ENCODE measurements at regions not wholly inside any gene's neighbourhood (a gene's known extent, or its start where the extent isn't known, plus 50 kb on each side); places are given as distances from the start of the nearest gene placed in this dataset.

DNA sequence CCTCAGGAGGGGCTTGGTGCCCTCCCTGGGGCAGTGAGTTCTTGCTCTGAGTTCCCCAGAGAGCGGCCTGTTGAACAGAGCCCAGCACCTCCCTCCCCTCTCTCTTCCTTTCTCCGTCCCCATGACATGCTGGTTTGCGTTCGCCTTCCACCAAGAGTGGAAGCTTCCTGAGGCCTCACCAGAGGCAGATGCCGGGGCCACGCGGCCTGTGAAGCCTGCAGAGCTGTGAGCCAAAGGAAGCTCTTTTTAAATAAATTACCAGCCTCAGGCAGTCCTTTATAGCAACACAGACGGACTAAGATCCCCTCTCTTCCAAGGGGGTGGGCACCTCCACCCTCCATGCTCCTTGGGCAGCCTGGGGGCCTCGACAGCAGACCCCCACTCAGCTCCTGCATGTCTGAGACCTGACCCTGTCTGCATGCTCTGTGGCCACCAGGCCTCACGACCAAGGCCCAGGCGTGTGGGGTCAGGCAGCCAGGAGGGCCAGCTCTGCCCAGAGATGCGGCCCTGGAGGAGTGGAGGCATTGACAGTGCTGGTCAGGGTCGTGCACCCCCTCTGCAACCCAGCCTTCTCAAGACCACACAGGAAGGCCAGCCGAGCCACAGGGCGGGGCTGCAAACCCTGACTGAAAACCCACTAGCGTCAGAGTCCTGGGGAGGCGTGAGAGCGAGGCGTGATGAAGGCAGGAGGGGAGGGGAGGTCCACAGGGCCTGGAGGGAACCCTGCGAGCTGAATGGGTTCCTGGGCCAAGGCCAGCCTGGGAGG, 54.6 kb upstream of the ADGRA1 start:
- Mint-ChIP-seq H3K27me3 (ENCODE audit: low read depth) (peaks cover 11% of the 10 kb centered on the region), H3K4me3 (no peak overlapping the region), H3K36me3 (no peaks in the 10 kb centered on the region), H3K9me3 (no peaks in the 10 kb centered on the region), H3K27ac (no peak overlapping the region), H3K4me1 (peaks cover 11% of the 10 kb centered on the region)
- DNase-seq (ENCODE audit: low spot score): no peak
- no peak for ATAC-seq
- TF ChIP-seq, protein P1, sequence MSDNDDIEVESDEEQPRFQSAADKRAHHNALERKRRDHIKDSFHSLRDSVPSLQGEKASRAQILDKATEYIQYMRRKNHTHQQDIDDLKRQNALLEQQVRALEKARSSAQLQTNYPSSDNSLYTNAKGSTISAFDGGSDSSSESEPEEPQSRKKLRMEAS (CRISPR knock-in tag; IDR thresholded peaks at IDR 0.05): no peak
- TF ChIP-seq, protein P2, sequence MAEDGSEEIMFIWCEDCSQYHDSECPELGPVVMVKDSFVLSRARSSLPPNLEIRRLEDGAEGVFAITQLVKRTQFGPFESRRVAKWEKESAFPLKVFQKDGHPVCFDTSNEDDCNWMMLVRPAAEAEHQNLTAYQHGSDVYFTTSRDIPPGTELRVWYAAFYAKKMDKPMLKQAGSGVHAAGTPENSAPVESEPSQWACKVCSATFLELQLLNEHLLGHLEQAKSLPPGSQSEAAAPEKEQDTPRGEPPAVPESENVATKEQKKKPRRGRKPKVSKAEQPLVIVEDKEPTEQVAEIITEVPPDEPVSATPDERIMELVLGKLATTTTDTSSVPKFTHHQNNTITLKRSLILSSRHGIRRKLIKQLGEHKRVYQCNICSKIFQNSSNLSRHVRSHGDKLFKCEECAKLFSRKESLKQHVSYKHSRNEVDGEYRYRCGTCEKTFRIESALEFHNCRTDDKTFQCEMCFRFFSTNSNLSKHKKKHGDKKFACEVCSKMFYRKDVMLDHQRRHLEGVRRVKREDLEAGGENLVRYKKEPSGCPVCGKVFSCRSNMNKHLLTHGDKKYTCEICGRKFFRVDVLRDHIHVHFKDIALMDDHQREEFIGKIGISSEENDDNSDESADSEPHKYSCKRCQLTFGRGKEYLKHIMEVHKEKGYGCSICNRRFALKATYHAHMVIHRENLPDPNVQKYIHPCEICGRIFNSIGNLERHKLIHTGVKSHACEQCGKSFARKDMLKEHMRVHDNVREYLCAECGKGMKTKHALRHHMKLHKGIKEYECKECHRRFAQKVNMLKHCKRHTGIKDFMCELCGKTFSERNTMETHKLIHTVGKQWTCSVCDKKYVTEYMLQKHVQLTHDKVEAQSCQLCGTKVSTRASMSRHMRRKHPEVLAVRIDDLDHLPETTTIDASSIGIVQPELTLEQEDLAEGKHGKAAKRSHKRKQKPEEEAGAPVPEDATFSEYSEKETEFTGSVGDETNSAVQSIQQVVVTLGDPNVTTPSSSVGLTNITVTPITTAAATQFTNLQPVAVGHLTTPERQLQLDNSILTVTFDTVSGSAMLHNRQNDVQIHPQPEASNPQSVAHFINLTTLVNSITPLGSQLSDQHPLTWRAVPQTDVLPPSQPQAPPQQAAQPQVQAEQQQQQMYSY (CRISPR knock-in tag; IDR thresholded peaks at IDR 0.05): no peak
- TF ChIP-seq KAT7 (CRISPR knock-in tag; IDR thresholded peaks at IDR 0.05; ENCODE audit: borderline replicate concordance): no peak
- TF ChIP-seq, protein P3, sequence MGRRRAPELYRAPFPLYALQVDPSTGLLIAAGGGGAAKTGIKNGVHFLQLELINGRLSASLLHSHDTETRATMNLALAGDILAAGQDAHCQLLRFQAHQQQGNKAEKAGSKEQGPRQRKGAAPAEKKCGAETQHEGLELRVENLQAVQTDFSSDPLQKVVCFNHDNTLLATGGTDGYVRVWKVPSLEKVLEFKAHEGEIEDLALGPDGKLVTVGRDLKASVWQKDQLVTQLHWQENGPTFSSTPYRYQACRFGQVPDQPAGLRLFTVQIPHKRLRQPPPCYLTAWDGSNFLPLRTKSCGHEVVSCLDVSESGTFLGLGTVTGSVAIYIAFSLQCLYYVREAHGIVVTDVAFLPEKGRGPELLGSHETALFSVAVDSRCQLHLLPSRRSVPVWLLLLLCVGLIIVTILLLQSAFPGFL (CRISPR knock-in tag; IDR thresholded peaks at IDR 0.05; ENCODE audit: borderline replicate concordance): no peak
- no peak for TF ChIP-seq IRF2 (CRISPR knock-in tag; IDR thresholded peaks at IDR 0.05; ENCODE audit: borderline replicate concordance, low read depth)
- TF ChIP-seq, protein P4, sequence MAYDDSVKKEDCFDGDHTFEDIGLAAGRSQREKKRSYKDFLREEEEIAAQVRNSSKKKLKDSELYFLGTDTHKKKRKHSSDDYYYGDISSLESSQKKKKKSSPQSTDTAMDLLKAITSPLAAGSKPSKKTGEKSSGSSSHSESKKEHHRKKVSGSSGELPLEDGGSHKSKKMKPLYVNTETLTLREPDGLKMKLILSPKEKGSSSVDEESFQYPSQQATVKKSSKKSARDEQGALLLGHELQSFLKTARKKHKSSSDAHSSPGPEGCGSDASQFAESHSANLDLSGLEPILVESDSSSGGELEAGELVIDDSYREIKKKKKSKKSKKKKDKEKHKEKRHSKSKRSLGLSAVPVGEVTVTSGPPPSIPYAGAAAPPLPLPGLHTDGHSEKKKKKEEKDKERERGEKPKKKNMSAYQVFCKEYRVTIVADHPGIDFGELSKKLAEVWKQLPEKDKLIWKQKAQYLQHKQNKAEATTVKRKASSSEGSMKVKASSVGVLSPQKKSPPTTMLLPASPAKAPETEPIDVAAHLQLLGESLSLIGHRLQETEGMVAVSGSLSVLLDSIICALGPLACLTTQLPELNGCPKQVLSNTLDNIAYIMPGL (CRISPR knock-in tag; IDR thresholded peaks at IDR 0.05): no peak
- TF ChIP-seq, protein P5, sequence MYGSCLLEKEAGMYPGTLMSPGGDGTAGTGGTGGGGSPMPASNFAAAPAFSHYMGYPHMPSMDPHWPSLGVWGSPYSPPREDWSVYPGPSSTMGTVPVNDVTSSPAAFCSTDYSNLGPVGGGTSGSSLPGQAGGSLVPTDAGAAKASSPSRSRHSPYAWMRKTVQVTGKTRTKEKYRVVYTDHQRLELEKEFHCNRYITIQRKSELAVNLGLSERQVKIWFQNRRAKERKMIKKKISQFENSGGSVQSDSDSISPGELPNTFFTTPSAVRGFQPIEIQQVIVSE (CRISPR knock-in tag; IDR thresholded peaks at IDR 0.05; ENCODE audit: borderline replicate concordance): no peak
- no peak for TF ChIP-seq TEAD1 (CRISPR knock-in tag; IDR thresholded peaks at IDR 0.05)
- no peak for TF ChIP-seq SOX15 (CRISPR knock-in tag; IDR thresholded peaks at IDR 0.05)
- TF ChIP-seq NR2C2 (CRISPR knock-in tag; IDR thresholded peaks at IDR 0.05): no peak
- POLR2A ChIA-PET: no interaction called here
- CTCF ChIA-PET: no interaction called here

DNA sequence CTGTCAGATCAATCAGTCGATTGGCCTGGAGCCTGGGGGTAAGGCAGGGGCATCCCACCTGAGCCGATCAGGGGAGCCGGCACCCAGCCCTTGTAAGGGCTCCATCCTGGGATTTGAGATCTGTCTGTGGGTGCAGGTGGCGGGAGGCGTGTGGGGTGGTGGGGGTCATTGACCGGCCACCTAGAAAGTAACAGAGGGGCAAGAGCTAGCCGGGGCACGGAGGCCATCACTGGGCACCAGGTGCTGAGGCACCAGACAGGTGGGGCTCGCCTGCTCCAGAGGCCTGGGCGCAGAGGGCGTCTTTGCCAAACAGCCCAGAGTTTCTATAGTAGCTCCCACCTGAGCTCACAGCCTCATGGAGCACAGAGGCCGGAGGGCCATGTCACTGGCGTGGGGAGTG, 55.5 kb upstream of the ADGRA1 start:
- Mint-ChIP-seq H3K27ac (no peak overlapping the region), H3K4me1 (peaks cover 11% of the 10 kb centered on the region), H3K36me3 (no peaks in the 10 kb centered on the region), H3K27me3 (ENCODE audit: low read depth) (peaks cover 11% of the 10 kb centered on the region), H3K4me3 (no peak overlapping the region), H3K9me3 (no peaks in the 10 kb centered on the region)
- ChIA-PET CTCF (no interaction called here), POLR2A (no interaction called here)
- DNase-seq (ENCODE audit: low spot score): no peak
- no peak for ATAC-seq
- TF ChIP-seq FOXK1 (CRISPR knock-in tag; IDR thresholded peaks at IDR 0.05) (no peak), JUN (CRISPR knock-in tag; IDR thresholded peaks at IDR 0.05) (no peak), GTF2I (CRISPR knock-in tag; conservative IDR thresholded peaks at IDR 0.05) (no peak), ESRRA (CRISPR knock-in tag; IDR thresholded peaks at IDR 0.05; ENCODE audit: borderline replicate concordance) (no peak), CREM (CRISPR knock-in tag; IDR thresholded peaks at IDR 0.05) (no peak)
- TF ChIP-seq, protein P6, sequence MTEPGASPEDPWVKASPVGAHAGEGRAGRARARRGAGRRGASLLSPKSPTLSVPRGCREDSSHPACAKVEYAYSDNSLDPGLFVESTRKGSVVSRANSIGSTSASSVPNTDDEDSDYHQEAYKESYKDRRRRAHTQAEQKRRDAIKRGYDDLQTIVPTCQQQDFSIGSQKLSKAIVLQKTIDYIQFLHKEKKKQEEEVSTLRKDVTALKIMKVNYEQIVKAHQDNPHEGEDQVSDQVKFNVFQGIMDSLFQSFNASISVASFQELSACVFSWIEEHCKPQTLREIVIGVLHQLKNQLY (CRISPR knock-in tag; IDR thresholded peaks at IDR 0.05): no peak
- TF ChIP-seq, protein P7, sequence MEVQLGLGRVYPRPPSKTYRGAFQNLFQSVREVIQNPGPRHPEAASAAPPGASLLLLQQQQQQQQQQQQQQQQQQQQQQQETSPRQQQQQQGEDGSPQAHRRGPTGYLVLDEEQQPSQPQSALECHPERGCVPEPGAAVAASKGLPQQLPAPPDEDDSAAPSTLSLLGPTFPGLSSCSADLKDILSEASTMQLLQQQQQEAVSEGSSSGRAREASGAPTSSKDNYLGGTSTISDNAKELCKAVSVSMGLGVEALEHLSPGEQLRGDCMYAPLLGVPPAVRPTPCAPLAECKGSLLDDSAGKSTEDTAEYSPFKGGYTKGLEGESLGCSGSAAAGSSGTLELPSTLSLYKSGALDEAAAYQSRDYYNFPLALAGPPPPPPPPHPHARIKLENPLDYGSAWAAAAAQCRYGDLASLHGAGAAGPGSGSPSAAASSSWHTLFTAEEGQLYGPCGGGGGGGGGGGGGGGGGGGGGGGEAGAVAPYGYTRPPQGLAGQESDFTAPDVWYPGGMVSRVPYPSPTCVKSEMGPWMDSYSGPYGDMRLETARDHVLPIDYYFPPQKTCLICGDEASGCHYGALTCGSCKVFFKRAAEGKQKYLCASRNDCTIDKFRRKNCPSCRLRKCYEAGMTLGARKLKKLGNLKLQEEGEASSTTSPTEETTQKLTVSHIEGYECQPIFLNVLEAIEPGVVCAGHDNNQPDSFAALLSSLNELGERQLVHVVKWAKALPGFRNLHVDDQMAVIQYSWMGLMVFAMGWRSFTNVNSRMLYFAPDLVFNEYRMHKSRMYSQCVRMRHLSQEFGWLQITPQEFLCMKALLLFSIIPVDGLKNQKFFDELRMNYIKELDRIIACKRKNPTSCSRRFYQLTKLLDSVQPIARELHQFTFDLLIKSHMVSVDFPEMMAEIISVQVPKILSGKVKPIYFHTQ (CRISPR knock-in tag; IDR thresholded peaks at IDR 0.05): no peak
- TF ChIP-seq, protein P8, sequence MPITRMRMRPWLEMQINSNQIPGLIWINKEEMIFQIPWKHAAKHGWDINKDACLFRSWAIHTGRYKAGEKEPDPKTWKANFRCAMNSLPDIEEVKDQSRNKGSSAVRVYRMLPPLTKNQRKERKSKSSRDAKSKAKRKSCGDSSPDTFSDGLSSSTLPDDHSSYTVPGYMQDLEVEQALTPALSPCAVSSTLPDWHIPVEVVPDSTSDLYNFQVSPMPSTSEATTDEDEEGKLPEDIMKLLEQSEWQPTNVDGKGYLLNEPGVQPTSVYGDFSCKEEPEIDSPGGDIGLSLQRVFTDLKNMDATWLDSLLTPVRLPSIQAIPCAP (CRISPR knock-in tag; IDR thresholded peaks at IDR 0.05): no peak

Data from WTC11 (cell line).